A673 (cell line): ENCODE measurements at regions not wholly inside any gene's neighbourhood (a gene's known extent, or its start where the extent isn't known, plus 50 kb on each side); places are given as distances from the start of the nearest gene placed in this dataset.

ENCODE experiments used
- BruUV-seq: library from RNA; stranded (reverse); fragments of 400-500 nt; replicated peaks from 2 replicates; lab custom pipeline; 2021; lab: Mats Ljungman, UMichigan
- CTCF ChIA-PET: fragments of 300-600 bp; sonication (Branson Sonifier 250); formaldehyde crosslinking; loops from one replicate; lab custom pipeline; 2022; ENCODE audit warnings: antibody characterized with exemption; lab: Charles Lee
- POLR2A ChIA-PET: fragments of 300-600 bp; sonication (Branson Sonifier 250); formaldehyde crosslinking; loops from one replicate; lab custom pipeline; 2022; ENCODE audit warnings: antibody characterized with exemption; ENCODE audit not compliant: low non-redundant PET; lab: Charles Lee
- DNase-seq: peaks from one replicate; pipeline ENCODE4 v3.0.0-alpha.2; 2015; ENCODE audit warnings: low spot score
- H3K27ac ChIP-seq: fragments of 200-600 bp; sonication (generic); 2 replicates; pipeline ENCODE4 v1.5.1; 2016; ENCODE audit warnings: mixed run types, low read depth, mild to moderate bottlenecking, mixed read lengths, antibody characterized with exemption, low read length; ENCODE audit not compliant: poor library complexity, severe bottlenecking
- H3K27me3 ChIP-seq: fragments of 200-600 bp; sonication (generic); replicated peaks from 2 replicates; pipeline ENCODE4 v1.6.1; 2017; ENCODE audit warnings: mixed run types, low read depth, mild to moderate bottlenecking, mixed read lengths, antibody characterized with exemption, low read length; ENCODE audit not compliant: insufficient read depth, poor library complexity
- H3K36me3 ChIP-seq: fragments of 200-600 bp; sonication (generic); 2 replicates; pipeline ENCODE4 v1.6.1; 2016; ENCODE audit warnings: mixed run types, mild to moderate bottlenecking, mixed read lengths, antibody characterized with exemption, low read length; ENCODE audit not compliant: insufficient read depth, poor library complexity, severe bottlenecking
- H3K4me1 ChIP-seq: fragments of 200-600 bp; sonication (generic); 2 replicates; pipeline ENCODE4 v1.6.1; 2017; ENCODE audit warnings: mixed run types, mild to moderate bottlenecking, mixed read lengths, antibody characterized with exemption, low read length; ENCODE audit not compliant: insufficient read depth, poor library complexity, severe bottlenecking
- H3K4me3 ChIP-seq: fragments of 200-600 bp; sonication (generic); 2 replicates; pipeline ENCODE4 v1.5.1; 2016; ENCODE audit warnings: low read depth, mixed run types, mild to moderate bottlenecking, mixed read lengths, low read length; ENCODE audit not compliant: poor library complexity, severe bottlenecking
- H3K9me3 ChIP-seq: fragments of 200-600 bp; sonication (generic); 2 replicates; pipeline ENCODE4 v1.6.1; 2016; ENCODE audit warnings: mixed run types, low read depth, mild to moderate bottlenecking, mixed read lengths, antibody characterized with exemption, low read length; ENCODE audit not compliant: poor library complexity, severe bottlenecking
- EZH2 ChIP-seq: fragments of 200-600 bp; sonication (generic); IDR thresholded peaks from 2 replicates; pipeline ENCODE4 v1.6.1; 2017; ENCODE audit warnings: borderline replicate concordance, low read depth, mild to moderate bottlenecking, mixed read lengths, antibody characterized with exemption, low read length; ENCODE audit not compliant: poor library complexity, severe bottlenecking
- intact Hi-C: fragments of 100-400 bp; cut with micrococcal nuclease; formaldehyde crosslinking; loops from one replicate; pipeline ENCODE4 v1.10.0; 2022; ENCODE audit not compliant: unreplicated experiment
- TF ChIP-seq, protein P1 (sequence below): fragments of 300-800, 200-600 bp; sonication (generic); conservative IDR thresholded peaks from 2 replicates; pipeline ENCODE4 v1.5.1; 2017; ENCODE audit warnings: low read depth, mild to moderate bottlenecking, antibody characterized with exemption, low read length, moderate library complexity, mixed read lengths

DNA sequence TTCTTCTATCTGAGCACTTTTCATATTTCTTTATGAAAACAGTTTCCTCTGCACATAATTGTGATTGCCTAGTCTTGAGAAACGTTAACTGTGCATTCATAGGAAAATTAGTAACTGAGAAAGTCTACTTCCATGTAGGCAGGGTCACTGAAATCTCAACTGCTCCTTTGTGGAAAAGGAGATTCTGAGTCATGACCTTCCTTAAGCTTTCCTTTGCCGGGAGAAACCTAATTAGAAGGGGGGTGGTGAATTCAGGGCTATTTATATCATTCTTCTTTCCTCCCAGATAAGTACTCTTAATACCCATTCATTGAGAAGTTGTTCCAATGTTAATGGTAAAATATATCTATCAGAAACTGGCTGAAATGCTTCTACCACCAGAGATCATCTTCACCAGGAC, 751.0 kb upstream of the TMEM132C start:
- intact Hi-C loops = no loop called here
- no peaks in the 10 kb centered on the region for H3K27me3 ChIP-seq
- no peak overlapping the region for H3K27ac ChIP-seq
- POLR2A ChIA-PET = no interaction called here
- no peak for TF ChIP-seq EZH2
- TF ChIP-seq, protein P1, sequence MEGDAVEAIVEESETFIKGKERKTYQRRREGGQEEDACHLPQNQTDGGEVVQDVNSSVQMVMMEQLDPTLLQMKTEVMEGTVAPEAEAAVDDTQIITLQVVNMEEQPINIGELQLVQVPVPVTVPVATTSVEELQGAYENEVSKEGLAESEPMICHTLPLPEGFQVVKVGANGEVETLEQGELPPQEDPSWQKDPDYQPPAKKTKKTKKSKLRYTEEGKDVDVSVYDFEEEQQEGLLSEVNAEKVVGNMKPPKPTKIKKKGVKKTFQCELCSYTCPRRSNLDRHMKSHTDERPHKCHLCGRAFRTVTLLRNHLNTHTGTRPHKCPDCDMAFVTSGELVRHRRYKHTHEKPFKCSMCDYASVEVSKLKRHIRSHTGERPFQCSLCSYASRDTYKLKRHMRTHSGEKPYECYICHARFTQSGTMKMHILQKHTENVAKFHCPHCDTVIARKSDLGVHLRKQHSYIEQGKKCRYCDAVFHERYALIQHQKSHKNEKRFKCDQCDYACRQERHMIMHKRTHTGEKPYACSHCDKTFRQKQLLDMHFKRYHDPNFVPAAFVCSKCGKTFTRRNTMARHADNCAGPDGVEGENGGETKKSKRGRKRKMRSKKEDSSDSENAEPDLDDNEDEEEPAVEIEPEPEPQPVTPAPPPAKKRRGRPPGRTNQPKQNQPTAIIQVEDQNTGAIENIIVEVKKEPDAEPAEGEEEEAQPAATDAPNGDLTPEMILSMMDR = no peak
- no TSS peak for BruUV-seq
- no peaks in the 10 kb centered on the region for H3K9me3 ChIP-seq
- H3K4me1 ChIP-seq = no peaks in the 10 kb centered on the region
- CTCF ChIA-PET = no interaction called here
- no peaks in the 10 kb centered on the region for H3K36me3 ChIP-seq
- H3K4me3 ChIP-seq = no peak overlapping the region
- no peak for DNase-seq

DNA sequence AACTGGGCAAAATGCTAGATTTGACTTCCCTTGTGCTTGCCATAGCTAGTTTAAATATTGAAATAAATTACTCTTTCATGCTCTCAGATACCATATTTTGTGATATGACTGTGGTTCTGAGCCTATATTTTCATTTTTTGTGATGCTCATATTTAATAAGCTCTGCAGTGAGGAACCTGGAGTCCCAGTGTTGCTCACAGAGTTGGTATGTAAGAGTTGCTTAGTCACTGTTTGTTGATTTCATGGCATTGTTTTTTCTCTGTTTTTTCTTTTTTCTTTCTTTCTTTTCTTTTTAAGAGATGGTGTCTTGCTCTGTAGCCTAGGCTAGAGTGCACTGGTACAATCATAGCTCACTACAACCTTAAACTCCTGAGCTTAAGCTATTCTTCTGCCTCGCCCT, 750.5 kb upstream of the TMEM132C start:
- intact Hi-C loops = no loop called here
- no peaks in the 10 kb centered on the region for H3K36me3 ChIP-seq
- no peaks in the 10 kb centered on the region for H3K4me1 ChIP-seq
- no peaks in the 10 kb centered on the region for H3K27me3 ChIP-seq
- TF ChIP-seq, protein P1 = no peak
- no peak for TF ChIP-seq EZH2
- BruUV-seq = no TSS peak
- CTCF ChIA-PET = no interaction called here
- no peak overlapping the region for H3K4me3 ChIP-seq
- H3K9me3 ChIP-seq = no peaks in the 10 kb centered on the region
- POLR2A ChIA-PET = no interaction called here
- H3K27ac ChIP-seq = no peak overlapping the region
- no peak for DNase-seq

DNA sequence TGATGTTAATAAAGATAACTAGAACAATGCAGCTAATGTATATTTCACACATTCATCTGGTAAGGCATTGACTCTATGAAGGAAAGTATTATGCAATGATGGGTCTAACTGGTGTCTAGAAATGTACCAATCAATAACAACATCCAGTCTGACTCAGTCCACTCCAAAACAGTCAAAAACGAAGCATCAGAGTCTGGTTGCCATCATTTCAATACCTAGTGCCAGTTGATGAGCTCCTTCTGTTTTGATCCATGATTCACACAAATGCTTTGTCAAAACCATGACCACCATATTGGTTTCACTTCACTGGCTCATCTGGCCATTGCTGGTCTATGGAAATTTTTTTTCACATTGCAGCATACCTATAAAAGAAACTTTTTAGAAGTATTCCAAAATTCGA, 747.2 kb upstream of the TMEM132C start:
- H3K27ac ChIP-seq = no peak overlapping the region
- no peaks in the 10 kb centered on the region for H3K27me3 ChIP-seq
- CTCF ChIA-PET = no interaction called here
- no peak overlapping the region for H3K4me3 ChIP-seq
- H3K4me1 ChIP-seq = no peaks in the 10 kb centered on the region
- POLR2A ChIA-PET = no interaction called here
- DNase-seq = no peak
- H3K9me3 ChIP-seq = no peaks in the 10 kb centered on the region
- no peaks in the 10 kb centered on the region for H3K36me3 ChIP-seq
- TF ChIP-seq, protein P1 = no peak
- no peak for TF ChIP-seq EZH2
- BruUV-seq = no TSS peak
- intact Hi-C loops = no loop called here
